Cardiac fibroblast (primary cell): ENCODE measurements at regions not wholly inside any gene's neighbourhood (a gene's known extent, or its start where the extent isn't known, plus 50 kb on each side); places are given as distances from the start of the nearest gene placed in this dataset.

Experiments used
- DNase-seq, 2 donors: peaks; one replicate each; pipeline versions ENCODE4 v3.0.0 to v3.0.0-alpha.2; 2010; ENCODE audit warnings: low read depth in 2 of 2
- H3K4me3 ChIP-seq, 2 donors: replicated peaks in 1 of 2; 1 replicate in 1 of 2; 2 replicates in 1 of 2; pipeline ENCODE4 v1.5.1; 2011; ENCODE audit warnings: low read depth in 2 of 2, low read length in 2 of 2, mild to moderate bottlenecking in 2 of 2, moderate library complexity in 1 of 2
- CTCF ChIP-seq: IDR thresholded peaks from one replicate; pipeline ENCODE4 v1.5.1; 2011; ENCODE audit warnings: low read depth, mild to moderate bottlenecking, low read length, inconsistent platforms

GRCh38 chr13:91167706-91168385 lies 179.6 kb upstream of the MIR17HG start:
- DNase-seq, result no peak
- no peak for TF ChIP-seq CTCF
- no peak overlapping the region for H3K4me3 ChIP-seq

GRCh38 chr13:91168386-91168711 lies 179.1 kb upstream of the MIR17HG start:
- no peak overlapping the region for H3K4me3 ChIP-seq
- TF ChIP-seq CTCF, result no peak
- no peak for DNase-seq

GRCh38 chr13:91169321-91170050 lies 178.0 kb upstream of the MIR17HG start:
- no peak for TF ChIP-seq CTCF
- no peak for DNase-seq
- no peak overlapping the region for H3K4me3 ChIP-seq

DNA sequence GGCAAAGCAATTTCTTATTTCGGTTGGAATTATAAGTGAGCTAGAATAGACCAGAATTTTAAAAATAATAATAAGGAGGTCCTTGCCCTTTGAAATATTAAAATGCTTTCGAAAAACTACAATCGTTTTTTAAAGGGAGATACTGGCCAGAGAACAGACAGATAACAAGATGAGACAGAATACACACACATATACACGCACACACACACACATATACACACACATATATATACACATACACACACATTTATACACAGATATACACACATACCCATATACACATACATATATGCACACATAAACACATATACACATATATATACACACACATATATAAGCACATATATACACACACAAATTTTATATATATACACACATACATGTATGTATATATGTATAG lies 175.3 kb upstream of the MIR17HG start:
- no peak for DNase-seq
- no peak overlapping the region for H3K4me3 ChIP-seq
- no peak for TF ChIP-seq CTCF

DNA sequence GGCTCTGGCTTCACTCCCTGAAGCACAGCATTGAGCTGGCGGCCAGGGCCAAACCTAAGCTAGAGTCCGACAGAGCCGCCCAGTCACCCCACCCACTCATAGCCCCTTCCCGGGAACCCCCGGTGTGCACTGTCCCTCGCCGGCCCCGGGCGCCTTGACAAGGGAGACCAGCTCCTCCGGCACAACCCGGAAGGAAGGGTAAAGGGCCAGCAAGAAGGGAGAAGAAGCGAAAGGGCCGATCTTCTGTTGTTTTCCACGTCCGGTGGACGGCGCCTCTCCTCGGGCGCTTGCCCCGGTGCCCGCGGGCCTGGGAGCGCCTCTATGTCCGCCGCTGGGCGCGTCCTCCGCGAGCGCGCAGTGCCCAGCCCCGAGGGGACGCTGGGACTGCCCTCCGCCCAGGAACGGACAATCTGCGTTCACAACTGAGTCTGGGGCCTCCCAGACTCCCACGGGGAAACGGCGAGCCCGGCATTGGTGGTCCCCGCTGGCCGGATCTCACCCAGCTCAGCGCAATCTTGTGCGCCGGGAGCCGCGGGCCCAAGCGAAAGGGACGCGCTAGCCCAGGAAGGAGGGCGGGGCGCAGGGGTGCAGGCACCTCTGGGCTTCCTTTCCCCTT lies 172.5 kb upstream of the MIR17HG start:
- TF ChIP-seq CTCF, result no peak
- peak overlapping the region in 1 of 2 donors; percentile 35 for H3K4me3 ChIP-seq
- no peak for DNase-seq

DNA sequence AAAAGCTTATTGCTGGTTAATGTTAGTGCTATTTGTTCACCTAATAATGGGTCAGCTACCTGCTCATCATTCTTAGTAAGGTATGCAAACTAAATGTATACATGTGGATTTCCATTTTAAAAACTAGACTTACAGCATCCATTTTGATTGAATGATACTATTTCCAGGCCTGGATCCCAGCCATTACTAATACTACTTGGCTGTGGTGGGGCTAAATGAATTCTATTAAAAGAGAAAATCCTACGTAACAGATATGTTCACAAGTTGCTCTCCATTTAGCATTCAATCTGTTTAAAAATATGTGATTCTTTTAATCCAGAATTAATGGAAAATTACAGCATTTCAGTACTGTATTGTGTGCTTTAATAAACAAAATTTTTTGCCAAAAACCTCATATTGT lies 169.4 kb upstream of the MIR17HG start:
- DNase-seq, result no peak
- no peak overlapping the region for H3K4me3 ChIP-seq
- no peak for TF ChIP-seq CTCF
